ENCODE measurements at regions not wholly inside any gene's neighbourhood (a gene's known extent, or its start where the extent isn't known, plus 50 kb on each side); places are given as distances from the start of the nearest gene placed in this dataset.
"Not testable (repeated sequence)": the region's sequence is repeated elsewhere in the genome, so short reads cannot be mapped to it uniquely, and the experiment has no call there.

DNA sequence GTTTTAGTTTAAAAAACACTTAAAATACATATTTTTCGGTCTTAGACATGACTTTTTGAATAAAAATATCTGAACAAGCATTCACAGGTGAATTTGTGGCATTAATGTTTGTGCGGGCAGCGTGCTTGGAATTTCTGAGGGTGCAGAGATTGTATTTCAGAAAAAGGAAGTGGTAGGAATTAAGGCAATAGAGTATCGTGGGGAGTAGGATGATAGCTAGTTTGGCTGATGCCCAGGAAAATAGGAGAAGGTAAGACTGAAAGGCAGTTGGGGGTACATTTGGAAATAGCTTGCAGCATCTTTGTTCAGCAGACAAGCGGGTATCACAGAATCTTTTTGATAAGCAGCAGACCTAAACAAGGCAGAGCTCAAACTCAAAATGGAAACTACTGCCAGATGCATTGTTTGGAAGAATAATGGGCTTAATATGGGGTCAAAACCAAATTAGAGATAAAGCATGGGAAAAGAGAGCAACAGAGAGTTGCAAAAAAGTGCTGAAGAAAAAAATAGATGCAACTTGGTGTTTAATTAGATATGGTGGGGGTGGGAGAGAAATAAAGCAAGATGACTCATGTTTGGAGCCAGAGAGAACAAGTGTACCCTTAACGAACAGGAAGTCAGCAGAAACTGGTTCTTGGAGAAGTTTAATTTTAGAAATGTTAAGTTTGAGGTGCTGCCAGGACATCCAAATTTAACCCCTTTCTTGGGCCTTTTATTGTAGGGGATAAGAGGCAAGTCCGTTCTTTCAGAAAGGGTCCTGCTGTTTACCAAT is 85.7 kb upstream of the ARRDC3 start:
- DNase-seq: no peak

DNA sequence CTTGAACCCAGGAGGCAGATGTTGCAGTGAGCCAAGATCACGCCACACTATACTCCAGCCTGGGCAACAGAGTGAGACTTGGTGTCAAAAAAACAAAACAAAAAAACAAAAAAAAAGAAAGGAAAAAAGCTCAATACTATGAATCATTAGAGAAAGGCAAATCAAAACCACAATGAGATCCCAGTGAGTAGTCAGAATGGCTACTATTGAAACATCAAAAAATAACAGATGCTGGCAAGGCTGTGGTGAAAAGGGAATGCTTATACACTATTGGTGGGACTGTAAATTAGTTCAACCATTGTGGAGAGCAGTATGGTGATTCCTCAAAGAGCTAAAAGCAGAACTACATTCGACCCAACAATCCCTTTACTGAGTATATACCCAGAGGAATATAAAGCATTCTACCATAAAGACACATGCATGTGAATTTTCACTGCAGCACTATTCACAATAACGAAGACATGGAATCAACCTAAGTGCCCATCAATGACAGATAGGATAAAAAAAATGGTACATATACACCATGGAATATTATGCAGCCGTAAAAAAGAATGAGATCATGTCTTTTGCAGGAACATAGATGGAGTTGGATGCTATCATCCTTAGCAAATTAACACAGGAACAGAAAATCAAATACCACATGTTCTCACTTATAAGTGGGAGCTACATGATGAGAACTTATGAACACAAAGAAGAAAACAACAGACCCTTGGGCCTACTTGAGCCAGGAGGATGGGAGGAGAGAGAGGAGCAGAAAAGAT is 81.9 kb upstream of the ARRDC3 start:
- no peak for DNase-seq

DNA sequence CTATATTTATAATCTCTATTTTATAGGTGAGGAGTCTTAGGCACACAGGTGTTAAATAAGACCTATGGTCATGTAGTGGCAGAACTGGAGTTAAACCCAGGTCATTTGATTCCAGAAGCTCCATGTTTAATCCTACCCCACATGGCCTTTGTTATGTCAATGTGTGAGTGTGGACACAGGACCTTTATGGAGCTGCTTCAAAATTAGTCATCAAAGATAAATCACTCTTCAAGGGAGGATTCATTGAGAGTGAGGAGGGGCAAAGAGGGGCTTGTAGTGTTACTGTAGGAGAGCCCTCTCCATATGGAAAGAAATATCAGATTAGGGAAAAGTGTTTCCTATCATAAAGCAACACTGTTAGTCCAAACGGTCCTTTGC is 74.6 kb upstream of the ARRDC3 start:
- DNase-seq: no peak

DNA sequence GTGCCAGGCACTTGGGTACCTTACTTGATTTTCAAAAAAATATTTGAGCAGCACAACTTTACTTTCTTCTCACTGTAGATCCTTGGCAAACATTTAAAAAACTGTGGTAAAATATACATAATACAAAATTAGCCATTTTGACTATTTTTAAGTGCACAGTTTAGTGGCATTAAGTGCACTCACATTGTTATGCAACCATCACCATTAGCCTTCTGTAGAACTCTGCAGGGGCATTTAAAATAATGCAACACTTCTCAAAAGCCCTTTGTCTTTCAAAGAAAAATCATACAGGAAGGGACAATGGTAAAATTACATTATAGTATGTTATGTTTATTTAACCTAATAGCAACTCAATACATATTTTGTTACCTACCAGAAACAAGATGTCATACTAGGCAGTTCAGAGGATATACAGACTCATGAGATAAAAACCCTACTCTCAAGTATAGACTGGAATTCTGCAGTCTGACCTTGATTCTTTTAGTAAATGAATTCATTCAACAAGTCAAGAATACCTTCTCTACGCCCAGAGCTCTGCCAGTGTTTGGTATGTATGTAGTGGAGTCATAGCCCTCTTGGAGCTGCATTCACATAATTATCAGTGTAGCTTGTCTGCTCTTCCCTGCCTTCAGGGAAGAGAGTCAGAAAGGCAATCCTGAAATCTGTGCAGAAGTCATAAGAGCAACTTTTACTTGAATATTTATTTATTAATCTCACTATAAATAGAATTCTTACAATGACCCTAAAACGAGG is 74.0 kb upstream of the ARRDC3 start:
- no peak for DNase-seq

DNA sequence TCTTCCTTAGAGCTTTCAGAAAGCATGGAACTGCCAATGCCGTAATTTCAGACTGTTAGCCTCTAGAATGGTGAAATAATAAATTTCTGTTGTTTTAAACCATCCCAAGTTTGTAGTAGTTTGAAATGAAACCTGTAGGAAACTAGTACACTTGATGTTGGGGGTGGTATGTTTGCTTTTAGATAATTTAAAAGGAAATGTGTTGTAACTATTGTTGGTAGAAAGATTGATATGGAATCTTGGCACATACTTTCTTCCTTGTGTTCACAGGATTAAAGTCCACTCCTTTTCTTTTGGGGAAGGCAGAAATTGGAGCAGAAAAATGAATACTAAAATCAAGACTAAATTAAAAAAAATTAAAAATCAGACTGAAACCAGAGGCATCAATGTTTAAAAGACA is 66.0 kb upstream of the ARRDC3 start:
- no peak for DNase-seq

DNA sequence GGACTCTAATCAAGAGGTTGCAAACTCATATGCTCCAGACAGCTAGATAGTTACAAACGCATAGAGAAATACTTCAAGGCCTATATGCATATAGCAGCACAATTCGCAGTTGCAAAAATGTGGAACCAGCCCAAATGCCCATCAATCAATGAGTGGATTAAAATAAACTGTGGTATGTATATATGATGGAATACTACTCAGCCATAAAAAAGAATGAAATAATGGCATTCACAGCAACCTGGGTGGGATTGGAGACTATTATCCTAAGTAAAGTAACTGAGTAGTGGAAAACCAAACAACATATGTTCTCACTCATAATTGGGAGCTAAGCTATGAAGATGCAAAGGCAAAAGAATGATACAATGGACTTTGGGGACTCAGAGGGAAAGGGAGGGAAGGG is 65.0 kb upstream of the ARRDC3 start:
- not testable (repeated sequence) for DNase-seq

DNA sequence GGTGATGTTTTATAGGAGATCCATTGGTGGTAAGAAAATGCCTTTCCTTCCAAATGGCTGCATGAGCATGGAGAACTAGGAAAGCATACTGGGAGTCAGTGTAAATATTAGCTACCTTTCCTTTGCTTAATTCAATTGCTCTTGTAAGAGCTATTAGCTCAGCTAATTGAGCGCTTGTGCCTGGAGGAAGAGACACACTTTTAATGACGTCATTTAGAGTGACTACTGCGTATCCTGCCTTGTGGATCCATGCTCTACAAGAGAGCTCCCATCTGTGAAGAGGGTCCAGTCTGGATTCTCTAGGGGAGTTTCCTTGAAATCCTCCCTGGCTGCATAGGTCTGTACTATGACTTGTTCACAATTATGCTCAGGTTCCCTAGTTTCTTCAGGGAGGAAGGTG is 63.8 kb upstream of the ARRDC3 start:
- DNase-seq: not testable (repeated sequence)

DNA sequence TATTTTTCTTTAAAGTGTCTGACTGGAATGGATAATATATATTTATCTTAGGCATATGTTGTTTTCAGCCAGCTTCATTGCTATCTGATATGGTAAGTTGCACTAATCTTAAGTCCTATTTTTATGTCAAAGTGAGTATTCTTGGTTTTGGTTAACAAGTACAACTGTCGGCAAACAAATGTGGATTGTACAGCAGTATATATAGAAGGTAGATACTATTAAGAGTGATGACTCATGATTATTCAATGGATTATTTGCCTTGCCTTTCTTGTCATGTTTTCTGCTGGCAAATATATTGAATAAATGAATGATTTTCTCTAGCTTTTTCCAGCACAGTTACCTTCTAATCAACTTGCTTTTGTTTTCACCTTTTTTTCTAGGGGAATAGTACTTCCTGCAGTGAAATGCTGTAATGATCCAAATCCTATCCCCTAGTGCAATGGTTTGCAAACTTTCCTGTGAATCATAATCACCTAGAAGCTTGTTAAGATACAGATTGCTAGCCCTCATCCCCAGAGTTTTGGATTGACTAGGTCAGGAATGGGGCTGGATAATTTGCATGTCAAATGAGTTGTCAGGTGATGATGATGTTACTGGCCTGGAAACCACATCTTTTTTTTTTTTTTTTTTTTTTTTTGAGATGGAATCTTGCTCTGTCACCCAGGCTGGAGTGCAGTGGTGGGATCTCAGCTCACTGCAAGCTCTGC is 60.8 kb upstream of the ARRDC3 start:
- no peak for DNase-seq

DNA sequence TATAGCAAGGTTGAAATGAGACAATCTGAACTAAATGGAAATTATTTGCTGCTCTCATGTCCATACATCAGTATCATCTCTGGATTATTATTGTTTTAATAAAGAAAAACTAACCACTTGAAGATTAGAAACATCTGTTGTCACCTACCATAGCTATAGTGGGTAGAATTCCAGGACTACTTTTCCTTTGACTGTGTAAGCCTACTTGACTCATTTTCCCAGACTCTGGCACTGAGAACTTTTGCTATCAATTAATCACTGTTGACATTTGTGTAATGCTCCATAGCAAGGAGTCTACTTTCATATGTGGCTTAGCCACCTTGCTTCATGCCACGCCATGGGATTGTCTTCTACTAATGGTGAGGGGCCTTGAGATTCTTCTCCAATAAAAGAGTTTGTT is 59.9 kb upstream of the ARRDC3 start:
- no peak for DNase-seq

DNA sequence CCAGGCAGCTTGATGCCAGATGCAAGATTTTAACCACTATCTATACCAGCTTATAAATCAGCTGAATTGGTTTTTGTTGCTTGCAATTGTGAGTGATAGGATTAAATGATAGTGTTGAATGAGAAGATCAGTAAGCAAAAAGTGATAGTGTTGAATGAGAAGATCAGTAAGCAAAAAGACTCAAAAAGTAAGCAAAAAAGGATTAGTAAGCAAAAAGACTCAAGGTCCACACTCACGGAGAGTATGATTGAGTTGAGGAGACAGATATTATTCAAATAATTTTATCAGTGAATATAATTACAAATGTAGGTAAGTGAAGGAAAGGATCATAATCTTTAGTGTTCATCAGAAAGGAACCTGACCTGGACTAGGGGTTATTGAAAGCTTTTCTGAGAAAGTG is 58.0 kb upstream of the ARRDC3 start:
- no peak for DNase-seq

DNA sequence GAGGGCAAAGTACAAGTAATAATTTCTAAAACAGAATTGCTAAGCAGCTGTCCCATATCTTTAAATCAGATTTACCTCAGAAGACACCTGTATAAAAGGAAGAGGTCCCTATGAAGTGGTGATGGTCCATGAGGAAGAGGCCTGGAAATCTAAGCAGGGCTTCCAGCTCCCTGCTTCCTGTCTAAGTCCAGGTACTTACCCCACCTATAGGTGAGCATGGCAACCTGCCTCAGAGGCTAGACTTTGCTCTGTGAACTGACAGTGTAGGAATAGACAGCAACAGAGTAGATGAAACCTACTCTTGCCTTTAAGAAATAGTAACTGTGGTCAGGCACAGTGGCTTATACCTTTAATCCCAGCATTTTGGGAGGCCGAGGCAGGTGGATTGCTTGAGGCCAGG is 55.8 kb upstream of the ARRDC3 start:
- DNase-seq: no peak

DNA sequence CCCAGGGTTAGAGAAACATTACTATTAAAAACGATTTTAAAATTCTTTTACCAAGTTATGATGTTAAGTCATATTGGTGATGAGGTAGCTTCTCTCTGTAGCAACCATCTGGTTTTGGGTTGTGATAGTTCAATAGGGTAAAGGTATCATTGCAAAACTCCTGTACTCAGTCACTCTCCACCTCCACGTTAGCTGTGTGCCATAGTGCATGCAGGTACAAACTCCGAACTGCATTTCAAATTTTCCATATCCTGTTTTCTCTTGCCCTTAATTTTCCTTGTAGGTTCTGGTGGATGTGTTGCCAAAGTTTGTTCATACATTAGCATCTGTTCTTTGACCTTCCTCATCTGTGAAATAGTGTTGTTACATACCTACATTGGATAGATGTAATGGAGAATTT is 53.1 kb upstream of the ARRDC3 start:
- no peak for DNase-seq

DNA sequence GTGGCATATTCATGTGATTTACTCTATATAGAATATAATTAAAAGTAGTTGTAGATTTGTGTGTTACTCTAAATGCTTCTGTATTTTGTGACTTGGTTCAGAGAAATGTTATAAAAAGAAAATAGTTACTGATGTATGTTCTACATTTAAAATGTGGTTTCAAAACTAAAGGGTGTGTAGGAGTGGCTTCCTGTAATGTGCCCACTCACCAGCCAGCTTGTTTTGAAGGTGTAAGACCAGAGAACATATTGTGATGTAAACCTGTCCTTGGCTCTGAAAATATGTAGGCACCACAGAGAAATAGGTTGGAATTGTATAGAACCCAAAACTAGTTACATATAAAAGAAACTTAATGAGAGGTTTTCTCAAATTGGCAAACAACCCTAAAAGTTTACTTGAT is 51.2 kb upstream of the ARRDC3 start:
- no peak for DNase-seq

DNA sequence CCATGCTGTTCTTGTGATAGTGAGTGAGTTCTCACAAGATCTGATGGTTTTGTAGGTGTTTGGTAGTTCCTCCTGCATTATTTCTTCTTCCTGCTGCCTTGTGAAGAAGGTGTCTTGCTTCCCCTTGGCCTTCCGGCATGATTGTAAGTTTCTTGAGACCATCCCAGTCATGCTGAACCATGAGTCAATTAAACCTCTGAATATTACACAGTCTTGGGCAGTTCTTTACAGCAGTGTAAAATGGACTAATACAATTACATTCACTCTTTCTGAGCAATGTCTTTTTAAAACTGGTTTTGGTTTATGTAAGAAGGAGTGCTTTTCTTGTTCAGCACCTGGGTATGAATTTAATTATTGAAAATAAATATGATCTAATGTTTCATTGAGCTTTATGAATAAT is 50.7 kb upstream of the ARRDC3 start:
- no peak for DNase-seq

All from C1 segment of cervical spinal cord (tissue), 14 donors.